ENCODE measurements at regions not wholly inside any gene's neighbourhood (a gene's known extent, or its start where the extent isn't known, plus 50 kb on each side); places are given as distances from the start of the nearest gene placed in this dataset.

DNA sequence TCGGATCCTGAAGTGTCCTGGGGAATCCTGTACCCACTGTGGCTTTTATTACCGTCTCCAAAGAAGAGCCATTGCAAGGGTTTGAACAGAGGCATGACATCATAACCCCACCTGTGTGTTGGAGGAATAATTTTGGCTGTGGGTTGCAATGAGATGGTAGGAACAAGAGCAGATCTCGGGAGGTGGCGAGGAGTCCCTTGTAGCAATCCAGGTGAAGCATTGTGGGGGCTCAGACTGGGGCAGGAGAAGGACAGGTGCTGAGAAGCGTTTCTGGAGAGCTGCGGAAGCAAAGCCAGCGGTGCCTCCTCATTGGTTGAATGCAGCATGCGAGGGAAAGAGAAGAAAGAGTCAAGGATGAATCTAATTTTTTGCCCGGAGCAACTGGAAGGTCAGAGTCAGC, 382.4 kb downstream of the EFNB2 start:
- DNase-seq (ENCODE audit: low spot score in 2 of 2) (no peak), ATAC-seq (no peak)
- Mint-ChIP-seq H3K36me3 (no peaks in the 10 kb centered on the region), H3K27ac (no peak overlapping the region), H3K9me3 (peaks cover 0 to 7% of the 10 kb centered on the region in 2 donors)

DNA sequence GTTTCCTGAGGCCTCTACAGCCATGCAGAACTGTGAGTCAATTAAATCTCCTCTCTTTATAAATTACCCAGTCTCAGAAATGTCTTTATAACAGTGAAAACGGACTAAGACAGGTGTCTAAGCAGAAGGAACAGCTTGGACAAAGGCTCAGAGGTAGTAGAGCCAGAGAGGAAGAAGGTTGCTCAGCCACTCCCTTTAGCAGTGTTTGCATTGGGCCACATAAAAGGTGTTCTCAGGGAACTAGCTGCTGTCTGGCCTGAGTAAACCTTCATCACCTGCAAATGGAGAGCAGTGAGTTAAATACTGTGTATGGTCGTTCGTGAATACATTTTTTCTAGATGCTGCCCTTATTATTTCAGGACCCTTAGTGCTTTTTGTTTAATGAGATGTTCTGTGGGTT, 383.4 kb downstream of the EFNB2 start:
- Mint-ChIP-seq H3K9me3 (peaks cover 0 to 7% of the 10 kb centered on the region in 2 donors), H3K27ac (no peak overlapping the region), H3K36me3 (no peaks in the 10 kb centered on the region)
- DNase-seq (ENCODE audit: low spot score in 2 of 2) = no peak
- ATAC-seq = no peak

DNA sequence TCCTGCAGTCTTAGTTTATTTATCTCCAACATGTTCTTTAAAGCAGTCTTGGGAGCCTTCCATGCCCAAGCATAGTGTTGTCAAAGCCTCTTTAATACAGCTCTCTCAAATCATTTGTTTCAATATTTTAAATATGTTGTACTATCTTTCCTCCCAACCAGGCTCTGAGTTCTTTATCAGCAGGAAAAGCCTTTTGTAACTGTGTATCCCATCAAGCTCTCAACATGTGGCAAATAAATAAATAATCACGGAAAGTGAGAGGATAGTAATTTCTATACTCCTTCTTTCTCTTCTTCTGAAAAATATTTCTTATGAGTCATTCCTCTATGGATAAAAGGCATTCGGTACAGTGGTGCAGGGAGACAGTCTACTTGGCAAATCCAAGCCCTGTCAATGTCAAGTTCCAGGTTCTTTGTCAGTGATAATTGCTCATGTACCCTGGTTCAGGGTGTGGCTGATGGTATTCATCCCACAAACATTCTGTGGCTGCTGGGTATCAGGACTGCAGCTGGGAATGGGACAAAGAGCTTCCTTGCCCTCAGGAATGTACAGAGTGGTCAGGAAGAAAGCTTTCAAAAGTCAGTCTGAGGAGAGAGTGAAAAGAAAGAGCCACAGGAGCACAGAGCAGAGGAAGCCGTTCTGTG, 384.3 kb downstream of the EFNB2 start:
- no peak for DNase-seq (ENCODE audit: low spot score in 2 of 2)
- no peaks in the 10 kb centered on the region for H3K36me3 Mint-ChIP-seq
- peaks cover 0 to 7% of the 10 kb centered on the region in 2 donors for H3K9me3 Mint-ChIP-seq
- H3K27ac Mint-ChIP-seq = no peak overlapping the region
- no peak for ATAC-seq

DNA sequence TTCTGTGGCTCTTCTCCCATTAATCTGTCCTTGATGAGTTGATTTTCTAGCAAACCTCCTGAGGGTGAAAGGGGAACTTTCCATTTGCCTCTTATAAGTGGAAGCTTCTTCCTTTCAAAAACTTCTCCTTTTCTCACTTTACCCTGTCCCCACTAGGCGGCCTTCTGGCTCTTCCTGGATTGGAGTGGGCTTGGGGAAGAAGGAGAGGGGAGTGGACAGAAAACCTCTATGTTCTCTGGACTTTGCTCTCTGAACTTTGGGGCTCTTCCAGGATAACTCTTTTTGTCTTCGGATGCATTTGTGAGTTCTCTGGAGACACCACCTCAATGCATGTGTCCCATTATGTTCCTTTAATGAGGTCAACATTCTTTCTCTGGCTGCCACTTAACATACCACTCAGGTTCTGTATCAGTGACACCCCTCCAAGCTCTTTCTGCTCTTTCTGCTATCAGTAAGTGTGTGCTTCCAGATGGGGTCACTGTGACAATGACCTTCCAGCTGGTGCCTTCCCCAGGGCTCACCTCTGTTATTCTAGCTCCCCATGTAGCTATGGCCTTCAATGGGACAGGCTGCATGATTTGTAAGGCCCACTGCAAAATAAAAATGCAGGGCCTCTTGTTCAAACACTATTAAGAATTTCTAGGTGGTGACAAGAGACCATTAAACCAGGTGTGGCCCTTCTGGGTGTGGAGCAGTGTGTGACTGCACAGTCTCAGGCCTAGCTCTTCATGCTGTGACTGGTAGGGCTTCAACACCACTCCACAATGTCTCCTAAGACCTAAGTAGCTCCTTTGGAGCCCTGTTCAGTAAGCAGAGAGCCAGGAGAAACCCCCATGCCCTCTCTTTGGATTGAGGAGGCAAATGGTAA, 389.2 kb downstream of the EFNB2 start:
- H3K27ac Mint-ChIP-seq = no peak overlapping the region
- H3K36me3 Mint-ChIP-seq = no peaks in the 10 kb centered on the region
- H3K9me3 Mint-ChIP-seq = no peaks in the 10 kb centered on the region
- DNase-seq (ENCODE audit: low spot score in 2 of 2) = no peak
- no peak for ATAC-seq

DNA sequence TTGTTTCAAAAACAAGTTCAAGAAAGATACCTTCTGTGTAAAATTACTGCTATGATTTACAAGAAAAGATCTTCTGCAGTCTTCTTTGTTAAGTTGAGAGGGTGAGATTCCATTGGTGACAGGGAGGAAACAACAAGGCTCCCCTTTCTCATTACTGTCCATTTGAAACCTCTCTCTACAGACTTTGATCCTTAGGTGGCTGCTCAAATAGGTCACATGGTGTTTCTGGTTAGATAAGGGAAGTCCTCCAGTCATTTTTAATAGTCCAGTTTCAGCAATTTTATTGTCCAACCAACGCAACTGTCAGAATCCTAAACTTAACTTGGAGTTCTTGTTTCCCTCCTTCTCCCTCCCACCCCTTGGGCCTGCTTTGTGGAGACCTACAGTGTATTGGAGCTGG, 390.4 kb downstream of the EFNB2 start:
- ATAC-seq (no peak), DNase-seq (ENCODE audit: low spot score in 2 of 2) (no peak)
- Mint-ChIP-seq H3K9me3 (no peaks in the 10 kb centered on the region), H3K36me3 (no peaks in the 10 kb centered on the region), H3K27ac (no peak overlapping the region)

DNA sequence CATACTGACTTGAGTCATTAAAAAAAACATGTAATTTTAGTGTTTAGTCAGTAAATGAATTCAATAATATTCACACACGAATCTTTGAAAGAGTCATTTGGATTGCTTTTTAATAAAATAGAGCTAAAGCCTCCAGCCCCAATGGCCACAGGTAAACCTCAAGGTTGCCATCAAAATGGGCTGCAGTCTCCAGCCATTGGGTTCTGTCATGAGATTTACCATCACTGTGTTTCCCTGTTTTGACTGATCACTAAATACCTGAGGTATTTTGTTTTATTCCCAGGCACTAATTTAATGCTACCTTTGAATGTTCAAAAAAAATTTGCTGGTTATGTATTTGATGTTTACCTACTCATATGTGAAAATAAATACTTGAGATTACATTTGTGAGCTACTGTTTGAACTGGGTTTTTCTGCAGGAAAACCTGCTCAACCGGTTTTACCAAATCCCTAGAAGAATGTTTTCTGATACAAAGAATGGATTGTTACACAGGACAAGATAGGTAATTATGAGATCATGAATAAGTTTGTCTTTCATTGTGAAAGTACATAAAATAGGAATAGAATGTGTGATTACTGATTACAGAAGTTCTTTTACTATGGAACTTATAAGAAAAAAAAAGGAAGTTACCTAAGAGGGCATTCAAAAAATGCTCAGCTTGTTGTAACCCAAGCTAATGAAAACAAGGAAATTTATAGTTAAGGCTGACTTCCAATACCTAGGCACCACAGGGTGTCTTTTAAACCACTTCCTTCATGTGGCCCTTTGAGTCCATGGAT, 391.3 kb downstream of the EFNB2 start:
- H3K27ac Mint-ChIP-seq = no peak overlapping the region
- H3K9me3 Mint-ChIP-seq = no peaks in the 10 kb centered on the region
- no peak for ATAC-seq
- H3K36me3 Mint-ChIP-seq = no peaks in the 10 kb centered on the region
- DNase-seq (ENCODE audit: low spot score in 2 of 2) = no peak

DNA sequence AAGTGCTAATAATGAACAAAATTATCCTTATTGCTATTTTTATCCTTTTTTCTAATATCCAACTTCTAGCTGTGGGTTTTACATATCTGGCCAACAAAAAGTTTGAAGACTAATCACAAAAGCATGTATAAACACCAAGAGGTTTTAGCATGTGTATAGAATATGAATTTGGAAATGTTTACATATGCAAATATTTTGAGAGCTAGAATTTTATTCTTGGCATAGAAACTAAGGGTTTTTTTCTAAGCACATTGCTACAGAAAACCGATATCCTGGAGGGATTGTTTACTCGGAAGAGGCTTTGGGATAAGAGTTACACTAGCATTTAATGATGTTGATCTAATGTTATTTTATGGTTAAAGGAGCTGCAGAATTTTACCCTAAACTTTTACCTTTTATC, 392.1 kb downstream of the EFNB2 start:
- no peak overlapping the region for H3K27ac Mint-ChIP-seq
- no peaks in the 10 kb centered on the region for H3K36me3 Mint-ChIP-seq
- no peaks in the 10 kb centered on the region for H3K9me3 Mint-ChIP-seq
- DNase-seq (ENCODE audit: low spot score in 2 of 2) (no peak), ATAC-seq (no peak)

DNA sequence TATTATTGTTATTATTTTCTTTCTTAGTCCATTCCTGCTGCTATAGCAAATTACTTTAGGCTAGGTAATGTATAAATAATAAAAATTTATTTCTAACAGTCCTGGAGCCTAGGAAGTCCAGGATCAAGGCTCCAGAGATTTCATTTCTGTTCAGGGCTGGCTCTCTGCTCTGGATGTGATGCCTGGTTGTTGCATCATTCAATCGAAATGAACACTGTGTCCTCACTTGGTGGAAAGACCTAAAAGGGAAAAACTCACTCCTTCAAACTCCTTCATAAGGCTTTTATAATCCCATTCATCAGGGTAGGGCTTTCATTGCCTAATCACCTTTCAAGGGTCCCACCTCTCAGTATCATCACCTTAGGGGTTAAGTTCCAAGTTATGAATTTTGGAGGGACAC, 395.0 kb downstream of the EFNB2 start:
- H3K36me3 Mint-ChIP-seq = no peaks in the 10 kb centered on the region
- no peak for ATAC-seq
- no peak overlapping the region for H3K27ac Mint-ChIP-seq
- DNase-seq (ENCODE audit: low spot score in 2 of 2) = no peak
- H3K9me3 Mint-ChIP-seq = peaks cover 0 to under 1% of the 10 kb centered on the region in 2 donors

DNA sequence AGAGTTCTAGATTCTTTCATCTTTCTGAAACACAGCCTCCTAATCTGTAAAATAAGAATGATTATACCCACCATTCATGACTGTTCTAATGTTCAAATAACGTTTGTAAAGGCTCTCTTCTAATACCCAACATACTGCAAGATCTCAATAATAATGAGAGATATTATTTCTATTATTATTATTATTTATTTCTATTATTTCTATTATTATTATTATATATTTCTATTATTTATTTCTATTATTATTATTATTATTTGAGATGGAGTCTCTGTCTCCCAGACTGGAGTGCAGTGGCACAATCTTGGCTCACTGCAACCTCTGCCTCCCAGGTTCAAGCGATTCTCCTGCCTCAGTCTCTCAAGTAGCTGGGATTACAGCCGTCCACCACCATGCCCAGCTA, 395.5 kb downstream of the EFNB2 start:
- DNase-seq (ENCODE audit: low spot score in 2 of 2) = no peak
- ATAC-seq = no peak
- Mint-ChIP-seq H3K27ac (no peak overlapping the region), H3K9me3 (peaks cover 0 to 5% of the 10 kb centered on the region in 2 donors), H3K36me3 (no peaks in the 10 kb centered on the region)

DNA sequence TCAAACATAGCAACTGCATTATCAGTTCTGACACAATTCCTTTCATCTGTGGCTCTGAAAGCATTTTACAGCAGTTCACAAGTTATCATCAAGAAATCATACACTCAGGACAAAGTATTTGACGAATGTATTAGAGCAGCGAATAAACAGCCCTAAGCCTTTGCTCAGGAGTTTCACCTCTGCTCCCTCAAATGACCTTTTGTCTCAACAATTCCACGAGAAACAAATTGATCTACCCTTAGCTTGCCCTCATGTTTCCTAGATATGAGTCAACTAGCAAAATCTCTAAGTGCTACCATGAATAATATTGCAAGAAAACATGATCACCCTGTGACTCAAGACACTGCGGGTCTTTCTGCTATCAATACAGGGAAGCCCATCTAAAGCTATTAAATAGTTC, 396.1 kb downstream of the EFNB2 start:
- ATAC-seq (no peak), DNase-seq (ENCODE audit: low spot score in 2 of 2) (no peak)
- Mint-ChIP-seq H3K36me3 (no peaks in the 10 kb centered on the region), H3K9me3 (peaks cover 0 to 8% of the 10 kb centered on the region in 2 donors), H3K27ac (no peak overlapping the region)

DNA sequence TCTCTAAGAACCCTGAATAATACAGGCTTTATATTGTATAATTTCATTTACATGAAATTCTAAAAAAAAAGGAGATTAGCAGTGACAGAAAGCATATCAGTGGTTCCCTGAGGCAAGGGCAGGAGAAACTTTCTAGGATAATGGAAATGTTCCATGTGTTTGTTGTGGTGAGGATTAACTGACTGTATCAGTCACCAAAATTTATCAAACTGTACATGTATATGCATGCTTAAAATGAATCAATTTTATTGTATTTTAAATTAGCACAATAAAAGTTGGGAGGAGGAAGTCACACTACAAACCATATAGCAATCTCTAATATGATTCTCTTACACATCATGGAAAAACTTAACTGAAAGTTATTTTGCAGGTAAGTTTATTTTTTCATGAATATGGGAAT, 396.8 kb downstream of the EFNB2 start:
- H3K9me3 Mint-ChIP-seq = peaks cover 3 to 15% of the 10 kb centered on the region in 2 donors
- no peaks in the 10 kb centered on the region for H3K36me3 Mint-ChIP-seq
- no peak overlapping the region for H3K27ac Mint-ChIP-seq

DNA sequence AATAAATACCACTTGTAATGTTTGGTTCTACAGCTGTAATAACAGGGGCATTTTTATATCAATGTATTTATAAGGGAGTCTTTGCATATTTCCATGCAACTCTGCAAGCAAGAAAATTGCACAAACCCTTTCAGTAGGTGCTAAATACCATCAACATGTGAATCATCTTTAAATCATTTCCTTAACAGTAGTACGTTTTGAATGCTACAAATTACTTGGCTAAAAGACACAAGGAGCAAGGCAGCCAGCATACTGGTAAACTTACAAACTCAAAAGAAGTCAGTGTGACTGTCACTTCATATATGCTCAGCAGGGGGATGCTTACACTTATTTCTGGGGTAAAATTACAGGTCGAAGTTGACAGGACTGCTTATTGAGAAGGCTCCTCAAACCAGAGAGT, 402.4 kb downstream of the EFNB2 start:
- peaks cover 3 to 20% of the 10 kb centered on the region in 2 donors for H3K9me3 Mint-ChIP-seq
- no peak for DNase-seq (ENCODE audit: low spot score in 2 of 2)
- ATAC-seq = no peak
- H3K36me3 Mint-ChIP-seq = no peaks in the 10 kb centered on the region
- H3K27ac Mint-ChIP-seq = no peak overlapping the region

More for the DNA sequence above, 396.8 kb downstream of the EFNB2 start:
- no peak for DNase-seq (ENCODE audit: low spot score in 2 of 2)
- ATAC-seq = no peak

DNA sequence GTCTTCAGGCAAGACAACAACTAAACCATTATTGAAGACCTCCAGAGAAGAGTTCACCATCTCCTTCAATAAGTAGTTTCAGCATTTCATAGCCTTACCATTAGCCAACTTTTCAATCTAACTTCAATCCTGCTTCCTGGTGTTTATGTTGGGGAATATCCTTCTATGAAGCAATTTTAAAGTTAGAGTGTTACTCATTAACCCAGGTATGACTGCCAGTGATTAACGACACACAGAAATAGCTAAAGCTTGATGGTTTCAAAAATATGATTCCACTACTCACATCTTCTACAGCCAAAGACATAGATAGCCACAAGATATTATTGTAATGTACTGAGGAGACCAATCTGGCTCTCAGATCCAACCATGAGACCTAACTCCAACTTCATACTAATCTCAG, 403.2 kb downstream of the EFNB2 start:
- H3K9me3 Mint-ChIP-seq = peaks cover 3 to 20% of the 10 kb centered on the region in 2 donors
- ATAC-seq (no peak), DNase-seq (ENCODE audit: low spot score in 2 of 2) (no peak)
- no peak overlapping the region for H3K27ac Mint-ChIP-seq
- no peaks in the 10 kb centered on the region for H3K36me3 Mint-ChIP-seq

DNA sequence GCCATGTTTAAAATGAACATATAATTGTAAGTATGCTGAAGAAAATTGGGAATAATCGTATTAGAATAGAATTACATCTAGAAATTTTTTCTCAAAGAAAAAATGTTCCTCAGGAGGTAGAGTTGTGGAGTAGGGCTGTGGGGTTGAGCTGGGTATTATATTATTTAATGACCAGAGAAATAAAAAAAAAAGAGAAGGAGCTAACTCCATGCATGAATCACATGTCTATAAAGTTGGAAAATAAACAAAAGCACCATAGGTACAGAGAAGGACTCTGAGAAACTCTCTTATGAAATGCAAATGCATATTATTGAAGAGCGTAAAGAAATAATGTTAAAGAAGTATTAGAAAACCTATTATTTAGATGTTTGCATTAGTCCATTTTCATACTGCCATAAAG, 405.5 kb downstream of the EFNB2 start:
- no peak for DNase-seq (ENCODE audit: low spot score in 2 of 2)
- peaks cover 3 to 15% of the 10 kb centered on the region in 2 donors for H3K9me3 Mint-ChIP-seq
- no peak for ATAC-seq
- no peak overlapping the region for H3K27ac Mint-ChIP-seq
- no peaks in the 10 kb centered on the region for H3K36me3 Mint-ChIP-seq

DNA sequence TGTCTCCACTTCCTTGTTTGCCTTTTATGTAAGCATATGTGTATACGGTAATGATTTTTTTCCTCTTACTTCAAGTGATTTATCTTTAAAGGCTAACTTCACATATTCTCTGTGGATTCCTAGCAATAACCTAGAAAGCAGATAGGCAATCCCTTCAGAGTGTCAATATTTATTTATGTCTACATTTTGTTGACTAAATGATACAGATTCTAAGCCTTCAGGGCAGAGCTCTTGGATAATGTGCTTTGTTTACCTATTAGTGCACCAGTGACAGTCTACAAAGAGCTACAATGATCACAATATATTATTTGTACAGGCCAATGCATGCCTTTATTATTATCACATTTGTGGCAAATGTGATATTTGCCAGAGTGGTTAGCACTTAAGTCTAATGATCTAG, 406.2 kb downstream of the EFNB2 start:
- DNase-seq (ENCODE audit: low spot score in 2 of 2) (no peak), ATAC-seq (no peak)
- Mint-ChIP-seq H3K9me3 (peaks cover 3 to 11% of the 10 kb centered on the region in 2 donors), H3K27ac (no peak overlapping the region), H3K36me3 (no peaks in the 10 kb centered on the region)

DNA sequence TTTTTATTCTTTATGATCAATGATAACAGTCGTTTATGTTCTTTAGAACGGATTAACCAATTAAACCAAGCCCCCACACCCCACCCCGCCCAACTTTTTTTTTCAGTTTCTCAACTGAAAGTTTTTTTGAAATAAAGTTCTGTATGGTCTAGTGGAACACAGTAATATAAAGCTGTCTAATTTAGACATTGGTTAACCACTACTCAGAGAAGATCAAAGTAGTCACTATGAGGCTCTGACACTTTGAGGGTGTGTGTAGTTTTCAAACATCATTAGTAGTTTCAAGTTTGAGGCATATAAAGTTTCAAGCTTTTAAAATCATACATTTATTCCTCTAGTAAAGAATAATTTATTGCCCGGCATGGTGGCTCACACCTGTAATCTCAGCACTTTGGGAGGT, 413.2 kb downstream of the EFNB2 start:
- ATAC-seq = no peak
- Mint-ChIP-seq H3K27ac (no peak overlapping the region), H3K9me3 (peaks cover 0 to 9% of the 10 kb centered on the region in 2 donors), H3K36me3 (no peaks in the 10 kb centered on the region)
- no peak for DNase-seq (ENCODE audit: low spot score in 2 of 2)

DNA sequence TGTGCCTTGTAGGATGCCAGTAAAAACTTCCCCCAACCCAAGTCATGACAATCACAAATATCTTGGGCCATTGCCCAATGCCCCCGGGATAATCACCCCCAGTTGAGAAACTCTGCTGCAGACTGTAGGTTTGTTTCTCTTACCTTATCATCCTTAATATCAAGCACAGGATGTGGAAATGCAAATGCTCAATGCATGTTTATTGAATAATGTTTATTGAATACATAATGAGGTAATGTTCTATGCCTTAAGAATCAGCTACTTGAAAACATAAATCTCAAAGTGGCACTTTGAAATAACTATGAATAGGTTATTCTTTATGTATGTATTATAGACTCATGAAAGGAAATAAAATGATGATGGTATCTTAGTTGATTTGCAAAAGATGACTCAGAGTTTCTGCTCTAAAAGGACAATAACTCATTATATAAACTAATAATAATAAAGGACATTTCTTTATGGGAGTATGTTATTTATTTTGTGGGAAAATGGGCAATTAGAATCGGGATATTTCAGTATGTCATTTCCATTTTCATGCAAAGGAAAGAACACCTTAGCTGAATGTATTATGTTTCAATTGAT, 414.2 kb downstream of the EFNB2 start:
- H3K9me3 Mint-ChIP-seq = peaks cover 0 to 9% of the 10 kb centered on the region in 2 donors
- H3K36me3 Mint-ChIP-seq = no peaks in the 10 kb centered on the region
- no peak overlapping the region for H3K27ac Mint-ChIP-seq
- ATAC-seq = no peak
- no peak for DNase-seq (ENCODE audit: low spot score in 2 of 2)

Measured in activated naive CD4-positive, alpha-beta T cell treated with anti-CD3 and anti-CD28 coated beads, Interleukin-2, amount 50 U/mL, for 72 hours (primary cell).